IPS-NIHi7 (cell line): ENCODE measurements at regions not wholly inside any gene's neighbourhood (a gene's known extent, or its start where the extent isn't known, plus 50 kb on each side); places are given as distances from the start of the nearest gene placed in this dataset.
"Not testable (repeated sequence)": the region's sequence is repeated elsewhere in the genome, so short reads cannot be mapped to it uniquely, and the experiment has no call there.

ENCODE experiments used
- DNase-seq: peaks from one replicate; pipeline ENCODE4 v3.0.0; 2012; ENCODE audit warnings: mixed read lengths; ENCODE audit errors: extremely low spot score

DNA sequence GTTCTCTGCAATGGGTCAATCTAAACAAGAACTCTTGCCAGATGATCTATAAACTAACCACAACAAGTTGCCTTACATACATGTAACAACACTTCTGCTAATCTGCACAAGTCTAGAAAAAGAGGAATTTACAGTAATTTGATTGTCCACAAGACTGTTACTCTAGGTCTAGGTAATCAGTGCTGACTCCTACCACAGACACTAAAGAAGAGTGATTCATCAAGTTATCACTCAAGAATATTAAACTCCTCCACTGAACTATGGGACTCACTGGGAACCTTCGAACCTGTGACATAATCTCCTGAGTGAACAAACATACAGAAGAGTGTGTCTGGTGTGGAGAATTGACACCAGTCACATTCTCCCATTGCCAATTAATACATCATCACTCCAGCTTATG, 138.3 kb downstream of the ANXA2 start:
- no peak for DNase-seq

DNA sequence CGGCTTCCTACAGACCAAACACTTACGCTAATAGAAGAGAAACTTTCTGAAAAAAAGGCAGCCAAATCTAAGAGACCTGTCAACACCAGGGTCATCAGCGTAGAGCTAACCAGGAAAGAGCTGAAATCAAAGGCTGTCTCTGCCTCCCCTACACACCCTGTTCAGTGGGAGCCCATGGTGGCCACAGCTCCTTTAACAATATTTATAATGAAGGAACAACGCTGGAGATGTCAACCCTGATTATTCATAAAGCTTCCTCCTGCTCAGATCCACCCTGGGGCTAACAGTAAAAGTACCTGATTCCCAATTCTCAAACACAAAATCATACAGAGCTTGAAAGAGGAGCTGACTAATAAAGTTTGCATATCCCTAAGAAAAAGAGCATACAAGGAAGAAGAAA, 133.7 kb downstream of the ANXA2 start:
- no peak for DNase-seq

DNA sequence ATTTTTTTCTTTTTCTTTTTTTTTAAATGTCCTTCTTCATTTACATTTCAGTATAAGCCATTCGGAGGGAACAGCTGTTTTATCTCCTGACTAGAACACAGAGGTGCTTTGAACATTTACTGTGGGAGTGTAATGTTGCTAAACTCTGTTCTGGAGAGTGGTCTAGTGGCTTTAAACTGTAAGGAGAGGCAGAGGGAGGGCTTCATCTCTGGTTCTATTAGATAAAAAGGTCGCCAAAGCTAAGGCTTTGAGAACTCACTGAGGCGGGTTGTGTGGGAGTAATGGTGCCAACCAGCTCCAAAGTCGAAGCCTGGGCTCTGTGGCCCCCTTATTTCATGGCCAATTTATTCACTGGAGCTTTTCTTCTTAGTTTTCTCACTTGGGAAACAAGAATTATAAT, 133.2 kb downstream of the ANXA2 start:
- DNase-seq = no peak

DNA sequence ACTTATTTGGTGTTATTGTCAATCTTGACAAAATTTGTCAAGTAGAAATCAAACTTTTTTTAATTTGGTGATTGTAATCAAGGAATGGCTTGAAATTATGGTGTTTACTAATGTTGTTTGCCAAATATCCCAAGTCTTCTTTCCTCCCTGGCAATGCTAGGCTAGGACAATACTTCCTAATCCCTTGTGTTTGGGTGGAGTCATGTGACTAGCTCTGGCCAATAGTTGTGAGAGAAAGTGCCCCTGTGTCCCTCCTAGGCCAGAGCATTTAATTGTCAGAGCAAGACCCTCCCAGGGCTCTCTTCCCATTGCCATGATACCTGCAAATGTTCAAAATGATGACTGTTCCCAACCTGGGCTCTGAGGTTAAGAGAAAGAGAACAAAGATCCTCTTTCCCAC, 132.7 kb downstream of the ANXA2 start:
- DNase-seq = peak; percentile 18

DNA sequence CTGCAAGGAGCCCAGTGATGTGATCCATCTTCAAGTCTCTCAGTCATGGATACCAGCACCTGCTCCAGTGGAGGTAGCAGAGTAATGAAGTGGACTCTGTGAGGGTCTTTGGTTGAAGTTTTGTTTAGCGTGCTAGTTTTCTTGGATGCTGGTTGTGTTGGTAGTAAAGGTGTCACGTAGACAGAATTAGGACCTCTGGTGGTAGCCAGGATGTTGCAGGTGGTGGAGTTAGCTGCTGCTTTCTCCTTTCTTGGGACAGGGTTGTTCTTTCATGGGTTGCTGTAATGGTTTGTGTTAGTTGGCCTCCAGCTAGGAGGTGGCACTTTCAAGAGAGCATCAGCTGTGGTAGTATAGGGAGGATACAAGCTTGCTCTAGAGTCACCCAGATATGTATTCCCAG, 125.2 kb downstream of the ANXA2 start:
- peak; percentile 58 for DNase-seq

DNA sequence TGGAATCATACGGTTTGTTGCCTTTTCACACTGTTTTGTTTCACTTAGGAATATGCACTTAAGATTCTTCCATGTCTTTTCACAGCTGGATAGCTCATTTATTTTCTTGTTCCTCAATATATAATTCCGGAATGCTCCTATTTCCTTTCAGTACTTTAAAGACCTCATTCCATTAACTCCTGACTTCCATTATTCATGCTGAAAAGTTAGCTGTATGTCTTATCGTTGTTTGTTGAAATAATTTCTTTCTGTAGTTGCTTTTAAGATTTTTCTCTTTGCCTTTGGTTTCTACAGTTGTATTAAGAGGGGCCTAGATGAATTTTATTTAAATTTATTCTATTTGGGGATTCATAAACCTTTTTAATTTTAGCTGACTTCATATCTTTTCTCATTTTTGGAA, 122.2 kb downstream of the ANXA2 start:
- no peak for DNase-seq

DNA sequence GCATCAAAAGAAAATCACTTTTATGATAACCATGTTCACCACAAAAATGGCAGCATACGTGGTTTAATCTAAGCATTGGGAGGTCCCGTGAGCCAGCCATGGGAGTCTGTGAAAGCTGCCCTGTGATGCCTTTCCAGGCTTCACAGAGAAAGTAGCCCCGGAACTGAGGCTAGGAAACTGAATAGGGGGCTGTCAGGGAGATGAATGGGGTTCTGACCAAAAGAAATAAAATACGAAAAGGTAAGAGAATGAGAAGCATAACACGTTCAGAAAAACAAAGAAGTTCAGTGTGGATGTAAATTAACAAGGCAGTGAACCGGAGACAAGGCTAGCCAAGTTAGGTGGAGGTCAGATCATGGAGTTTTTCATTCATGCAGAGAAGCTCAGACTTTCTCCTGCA, 118.9 kb downstream of the ANXA2 start:
- DNase-seq = no peak

DNA sequence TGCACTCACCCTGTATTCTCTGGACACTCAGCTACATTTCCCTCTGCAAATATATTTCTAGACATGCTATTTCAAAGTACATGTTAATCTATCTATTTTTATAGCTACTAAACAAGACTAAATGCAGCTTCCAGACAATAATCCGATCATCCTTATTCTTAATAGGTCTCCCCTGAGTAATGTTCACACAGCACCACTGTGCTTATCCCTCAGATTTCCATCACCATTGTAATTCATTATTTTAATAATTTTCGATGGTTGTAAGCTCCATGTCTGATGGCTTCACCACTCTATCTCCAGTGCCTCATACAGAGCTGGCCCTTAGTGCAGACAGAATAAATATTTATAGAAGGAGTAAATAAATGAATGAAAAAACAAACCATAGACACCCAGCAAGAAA, 117.5 kb downstream of the ANXA2 start:
- no peak for DNase-seq

DNA sequence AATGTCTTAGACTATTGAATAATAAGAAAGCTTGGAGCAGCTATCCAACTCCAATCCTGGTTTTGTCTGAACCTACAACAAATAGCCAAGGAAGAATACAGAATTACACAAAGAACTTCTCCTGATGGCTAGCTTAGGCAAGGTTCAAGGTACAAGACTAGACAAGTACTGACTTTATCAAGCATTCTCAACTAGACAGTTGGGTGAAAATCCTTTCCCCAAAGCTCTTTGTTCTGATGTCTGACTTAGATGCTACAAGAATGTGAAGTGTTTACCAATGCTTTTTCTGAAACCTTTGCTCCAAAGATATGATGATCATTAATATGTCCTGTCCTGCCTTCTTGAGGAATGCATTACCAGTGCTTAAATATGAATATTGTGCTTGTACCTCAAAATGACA, 113.8 kb downstream of the ANXA2 start:
- DNase-seq = no peak

DNA sequence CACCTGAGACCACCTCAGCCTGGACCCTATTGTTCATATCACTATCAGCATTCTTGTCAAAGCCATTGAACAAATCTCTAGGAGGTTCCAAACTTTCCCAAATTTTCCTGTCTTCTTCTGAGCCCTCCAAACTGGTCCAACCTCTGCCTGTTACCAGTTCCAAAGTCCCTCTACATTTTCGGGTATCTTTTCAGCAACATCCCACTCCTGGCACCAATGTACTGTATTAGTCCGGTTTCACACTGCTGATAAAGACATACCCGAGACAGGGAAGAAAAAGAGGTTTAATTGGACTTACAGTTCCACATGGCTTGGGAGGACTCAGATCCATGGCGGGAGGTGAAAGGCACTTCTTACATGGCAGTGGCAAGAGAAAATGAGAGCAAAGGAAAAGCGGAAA, 101.9 kb downstream of the ANXA2 start:
- not testable (repeated sequence) for DNase-seq

DNA sequence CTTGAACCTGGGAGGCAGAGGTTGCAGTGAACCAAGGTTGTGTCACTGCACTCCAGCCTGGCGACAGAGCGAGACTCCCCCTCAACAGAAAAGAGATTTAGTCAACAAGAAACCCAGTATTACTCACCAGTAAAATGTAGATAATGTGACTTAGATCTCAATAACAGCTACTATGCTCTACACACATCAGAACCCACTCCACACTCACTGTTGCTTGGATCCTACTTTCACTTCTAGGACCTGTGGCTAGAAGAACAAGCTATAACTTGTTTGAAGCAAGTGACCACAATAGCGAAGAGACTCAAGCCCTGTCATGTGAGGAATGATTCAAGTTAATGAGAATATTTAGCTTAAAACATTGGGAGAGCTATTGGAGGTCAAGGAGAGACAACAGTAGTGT, 100.7 kb downstream of the ANXA2 start:
- no peak for DNase-seq
